OCI-LY1 (cell line): ENCODE measurements at regions not wholly inside any gene's neighbourhood (a gene's known extent, or its start where the extent isn't known, plus 50 kb on each side); places are given as distances from the start of the nearest gene placed in this dataset.

Experiments used
- H2AFZ ChIP-seq: fragments of 200-600 bp; sonication (generic), shearing (Covaris generic); 2 replicates; pipeline ENCODE4 v1.6.0; 2014; ENCODE audit warnings: antibody characterized with exemption, mild to moderate bottlenecking, low read length
- H3F3A ChIP-seq: fragments of 200-600 bp; sonication (generic), shearing (Covaris generic); 2 replicates; pipeline ENCODE4 v1.6.0; 2014; ENCODE audit warnings: mild to moderate bottlenecking, antibody characterized with exemption, low read length, moderate library complexity; ENCODE audit not compliant: insufficient read depth
- H3K27ac ChIP-seq: fragments of 200-600 bp; sonication (generic); 2 replicates; pipeline ENCODE4 v1.5.1; 2014; ENCODE audit warnings: low read length, mixed run types, mild to moderate bottlenecking, low read depth; ENCODE audit not compliant: poor library complexity, severe bottlenecking
- H3K27me3 ChIP-seq: fragments of 200-600 bp; sonication (generic); 2 replicates; pipeline ENCODE4 v1.6.0; 2014; ENCODE audit warnings: antibody characterized with exemption, mild to moderate bottlenecking, low read length, moderate library complexity; ENCODE audit not compliant: insufficient read depth
- H3K36me3 ChIP-seq: fragments of 200-600 bp; sonication (generic); 2 replicates; pipeline ENCODE4 v1.6.1; 2014; ENCODE audit warnings: mild to moderate bottlenecking, antibody characterized with exemption, low read length, moderate library complexity, mixed read lengths; ENCODE audit not compliant: insufficient read depth
- H3K4me1 ChIP-seq: fragments of 200-600 bp; sonication (generic); 2 replicates; pipeline ENCODE4 v1.5.1; 2014; ENCODE audit warnings: mild to moderate bottlenecking, low read length, moderate library complexity; ENCODE audit not compliant: insufficient read depth, severe bottlenecking
- H3K4me2 ChIP-seq: fragments of 200-600 bp; sonication (generic), shearing (Covaris generic); 2 replicates; pipeline ENCODE4 v1.6.1; 2014; ENCODE audit warnings: low read length
- H3K4me3 ChIP-seq: fragments of 200-600 bp; sonication (generic); 2 replicates; pipeline ENCODE4 v1.5.1; 2014; ENCODE audit warnings: low read length, low read depth, mild to moderate bottlenecking, mixed read lengths; ENCODE audit not compliant: poor library complexity, severe bottlenecking
- H3K79me2 ChIP-seq: fragments of 200-600 bp; shearing (Covaris generic); 2 replicates; pipeline ENCODE4 v1.6.1; 2016; ENCODE audit warnings: mixed run types, low read length, mixed read lengths; ENCODE audit not compliant: insufficient read depth
- H3K9ac ChIP-seq: fragments of 200-600 bp; sonication (generic), shearing (Covaris generic); 2 replicates; pipeline ENCODE4 v1.6.1; 2014; ENCODE audit warnings: mild to moderate bottlenecking, low read length, mixed read lengths
- H3K9me2 ChIP-seq: fragments of 200-600 bp; sonication (generic), shearing (Covaris generic); 2 replicates; pipeline ENCODE4 v1.6.1; 2014; ENCODE audit warnings: low read depth, mild to moderate bottlenecking, low read length, mixed read lengths
- H3K9me3 ChIP-seq: fragments of 200-600 bp; shearing (Covaris generic); 2 replicates; pipeline ENCODE4 v1.6.1; 2014; ENCODE audit warnings: low read length, mixed read lengths
- H4K20me1 ChIP-seq: fragments of 200-600 bp; sonication (generic), shearing (Covaris generic); 2 replicates; pipeline ENCODE4 v1.6.0; 2016; ENCODE audit warnings: mild to moderate bottlenecking, low read length; ENCODE audit not compliant: insufficient read depth
- EZH2 ChIP-seq: fragments of 200-600 bp; sonication (generic), shearing (Covaris generic); IDR thresholded peaks from 2 replicates; pipeline ENCODE4 v1.8.0; 2017; ENCODE audit warnings: borderline replicate concordance, mixed run types, mild to moderate bottlenecking, antibody characterized with exemption, low read length, moderate library complexity, mixed read lengths
- TF ChIP-seq, protein P1 (sequence below): fragments of 200-600 bp; sonication (generic), shearing (Covaris generic); IDR thresholded peaks from 2 replicates; pipeline ENCODE4 v1.5.1; 2017; ENCODE audit warnings: mild to moderate bottlenecking, antibody characterized with exemption, low read length, moderate library complexity, mixed read lengths

DNA sequence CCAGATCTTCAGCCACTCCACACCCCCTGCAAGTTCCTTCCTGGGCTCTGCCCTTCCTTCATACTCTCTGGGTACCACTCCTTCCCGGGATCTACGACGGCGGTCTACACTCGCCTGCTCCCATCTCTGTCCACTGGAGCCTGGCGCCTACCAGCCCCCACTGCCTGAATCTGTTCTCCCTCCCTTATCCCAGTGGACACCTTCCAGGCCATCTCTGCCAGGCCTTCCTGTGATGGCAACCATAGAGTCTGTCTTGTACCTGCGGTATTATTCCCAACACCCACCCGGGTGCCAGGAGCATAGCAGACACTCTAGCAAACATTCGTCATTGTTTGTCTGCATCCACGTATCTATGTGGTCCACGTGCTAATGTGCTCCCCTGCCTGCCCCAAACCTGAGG, 140.9 kb downstream of the ZFP36L2 start:
- H3K27ac ChIP-seq = no peak overlapping the region
- H3K4me2 ChIP-seq = no peak overlapping the region
- H3F3A ChIP-seq = no peaks in the 10 kb centered on the region
- H3K79me2 ChIP-seq = no peaks in the 10 kb centered on the region
- TF ChIP-seq, protein P1, sequence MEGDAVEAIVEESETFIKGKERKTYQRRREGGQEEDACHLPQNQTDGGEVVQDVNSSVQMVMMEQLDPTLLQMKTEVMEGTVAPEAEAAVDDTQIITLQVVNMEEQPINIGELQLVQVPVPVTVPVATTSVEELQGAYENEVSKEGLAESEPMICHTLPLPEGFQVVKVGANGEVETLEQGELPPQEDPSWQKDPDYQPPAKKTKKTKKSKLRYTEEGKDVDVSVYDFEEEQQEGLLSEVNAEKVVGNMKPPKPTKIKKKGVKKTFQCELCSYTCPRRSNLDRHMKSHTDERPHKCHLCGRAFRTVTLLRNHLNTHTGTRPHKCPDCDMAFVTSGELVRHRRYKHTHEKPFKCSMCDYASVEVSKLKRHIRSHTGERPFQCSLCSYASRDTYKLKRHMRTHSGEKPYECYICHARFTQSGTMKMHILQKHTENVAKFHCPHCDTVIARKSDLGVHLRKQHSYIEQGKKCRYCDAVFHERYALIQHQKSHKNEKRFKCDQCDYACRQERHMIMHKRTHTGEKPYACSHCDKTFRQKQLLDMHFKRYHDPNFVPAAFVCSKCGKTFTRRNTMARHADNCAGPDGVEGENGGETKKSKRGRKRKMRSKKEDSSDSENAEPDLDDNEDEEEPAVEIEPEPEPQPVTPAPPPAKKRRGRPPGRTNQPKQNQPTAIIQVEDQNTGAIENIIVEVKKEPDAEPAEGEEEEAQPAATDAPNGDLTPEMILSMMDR = no peak
- no peak for TF ChIP-seq EZH2
- no peaks in the 10 kb centered on the region for H4K20me1 ChIP-seq
- H3K9me2 ChIP-seq = no peaks in the 10 kb centered on the region
- H3K9me3 ChIP-seq = no peaks in the 10 kb centered on the region
- H2AFZ ChIP-seq = no peak overlapping the region
- H3K9ac ChIP-seq = no peak overlapping the region
- H3K27me3 ChIP-seq = peaks cover 3% of the 10 kb centered on the region; the same call in 1 of the 2 replicates
- H3K4me3 ChIP-seq = no peak overlapping the region
- no peaks in the 10 kb centered on the region for H3K4me1 ChIP-seq
- no peaks in the 10 kb centered on the region for H3K36me3 ChIP-seq

DNA sequence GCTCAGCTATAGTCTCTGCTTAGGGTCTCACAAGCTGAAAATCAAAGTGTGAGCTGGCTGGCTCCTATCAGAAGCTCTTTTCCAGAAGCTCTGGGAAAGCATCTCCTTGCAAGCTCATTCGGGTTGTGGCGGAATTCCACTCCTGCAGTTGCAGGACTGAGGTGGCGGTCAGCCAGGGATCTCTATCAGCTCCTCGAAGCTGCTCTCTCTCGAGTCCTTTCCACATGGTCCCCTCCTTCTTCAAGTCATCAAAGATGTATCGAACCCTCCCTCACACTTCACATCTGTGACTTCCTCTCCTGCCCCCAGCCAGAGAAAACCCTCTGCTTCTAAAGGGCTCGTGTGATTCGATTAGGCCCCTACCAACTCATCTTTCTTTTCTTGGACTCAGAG, 141.7 kb downstream of the ZFP36L2 start:
- no peak overlapping the region for H3K4me3 ChIP-seq
- no peaks in the 10 kb centered on the region for H3F3A ChIP-seq
- no peaks in the 10 kb centered on the region for H3K36me3 ChIP-seq
- H2AFZ ChIP-seq = no peak overlapping the region
- H3K79me2 ChIP-seq = no peaks in the 10 kb centered on the region
- TF ChIP-seq EZH2 = no peak
- TF ChIP-seq, protein P1 = no peak
- no peaks in the 10 kb centered on the region for H3K9me3 ChIP-seq
- H3K9me2 ChIP-seq = no peaks in the 10 kb centered on the region
- peaks cover 3% of the 10 kb centered on the region; the same call in 1 of the 2 replicates for H3K27me3 ChIP-seq
- H3K4me1 ChIP-seq = no peaks in the 10 kb centered on the region
- H3K27ac ChIP-seq = no peak overlapping the region
- H4K20me1 ChIP-seq = no peaks in the 10 kb centered on the region
- no peak overlapping the region for H3K9ac ChIP-seq
- no peak overlapping the region for H3K4me2 ChIP-seq

DNA sequence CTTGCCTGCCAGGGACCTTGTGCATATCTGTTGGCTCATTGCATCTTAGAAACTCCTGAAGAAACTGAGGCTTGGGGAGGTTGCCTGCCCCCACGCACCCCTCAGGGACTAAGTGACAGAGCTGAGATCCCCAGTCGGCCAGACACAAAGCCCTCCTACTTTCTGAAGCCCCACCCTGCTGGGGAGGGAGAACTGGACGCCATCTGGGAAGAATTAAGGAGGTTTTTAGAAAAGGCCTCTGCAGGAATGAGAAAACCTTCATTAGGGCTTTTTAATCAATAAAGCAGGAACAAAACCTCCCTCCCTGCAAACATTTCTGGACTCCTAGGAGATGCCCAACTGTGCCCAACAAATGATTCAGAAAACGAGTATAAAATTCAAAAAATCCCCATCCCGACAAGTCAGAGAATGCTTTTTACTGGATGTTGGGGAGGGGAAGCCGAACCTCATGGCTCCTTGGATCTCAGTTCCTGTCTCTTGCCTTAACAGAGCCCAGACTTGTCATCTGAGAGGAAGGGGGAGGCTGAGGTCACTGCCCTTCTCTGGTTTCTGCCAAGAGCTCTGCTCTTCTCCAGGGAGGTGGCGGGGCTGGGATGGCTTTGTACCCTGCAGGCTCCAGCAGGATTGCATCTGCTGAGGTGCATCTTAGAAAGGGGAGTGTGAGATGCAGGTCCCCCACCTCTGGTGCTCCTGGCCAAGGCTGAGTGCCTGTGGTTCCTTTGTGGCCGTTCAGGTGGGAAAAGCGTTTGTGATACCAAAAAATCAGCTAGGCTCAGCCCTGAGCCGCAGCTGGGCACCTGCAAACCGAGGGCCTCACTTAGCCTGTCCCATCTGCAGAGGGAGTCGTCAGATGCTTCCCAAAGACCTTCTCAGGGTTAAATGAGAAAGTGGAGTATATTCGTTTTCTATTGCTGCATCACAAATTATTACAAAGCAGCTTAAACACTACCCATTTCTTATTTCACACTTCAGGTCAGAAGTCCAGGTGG, 142.4 kb downstream of the ZFP36L2 start:
- Histone ChIP-seq H3K9me2 (no peaks in the 10 kb centered on the region), H4K20me1 (no peaks in the 10 kb centered on the region), H3K4me3 (no peak overlapping the region), H3K36me3 (no peaks in the 10 kb centered on the region), H3K9me3 (no peaks in the 10 kb centered on the region), H3K27me3 (peaks cover 3% of the 10 kb centered on the region; the same call in 1 of the 2 replicates), H2AFZ (no peak overlapping the region), H3K9ac (no peak overlapping the region), H3K79me2 (no peaks in the 10 kb centered on the region), H3K4me2 (no peak overlapping the region), H3K4me1 (no peaks in the 10 kb centered on the region), H3F3A (no peaks in the 10 kb centered on the region), H3K27ac (no peak overlapping the region)
- no peak for TF ChIP-seq EZH2
- TF ChIP-seq, protein P1 = no peak
